Panc1 (cell line): ENCODE measurements at regions not wholly inside any gene's neighbourhood (a gene's known extent, or its start where the extent isn't known, plus 50 kb on each side); places are given as distances from the start of the nearest gene placed in this dataset.

Source experiments
- POLR2AphosphoS5 ChIP-seq: IDR thresholded peaks from 2 replicates; pipeline ENCODE4 v1.6.1; 2012; ENCODE audit warnings: mild to moderate bottlenecking, low read depth, low read length, moderate library complexity
- TF ChIP-seq, protein P1 (sequence below): fragments of 450-650 bp; IDR thresholded peaks from 2 replicates; pipeline ENCODE4 v1.5.1; 2017; ENCODE audit warnings: mild to moderate bottlenecking

- no peak for TF ChIP-seq POLR2AphosphoS5
- TF ChIP-seq, protein P1, sequence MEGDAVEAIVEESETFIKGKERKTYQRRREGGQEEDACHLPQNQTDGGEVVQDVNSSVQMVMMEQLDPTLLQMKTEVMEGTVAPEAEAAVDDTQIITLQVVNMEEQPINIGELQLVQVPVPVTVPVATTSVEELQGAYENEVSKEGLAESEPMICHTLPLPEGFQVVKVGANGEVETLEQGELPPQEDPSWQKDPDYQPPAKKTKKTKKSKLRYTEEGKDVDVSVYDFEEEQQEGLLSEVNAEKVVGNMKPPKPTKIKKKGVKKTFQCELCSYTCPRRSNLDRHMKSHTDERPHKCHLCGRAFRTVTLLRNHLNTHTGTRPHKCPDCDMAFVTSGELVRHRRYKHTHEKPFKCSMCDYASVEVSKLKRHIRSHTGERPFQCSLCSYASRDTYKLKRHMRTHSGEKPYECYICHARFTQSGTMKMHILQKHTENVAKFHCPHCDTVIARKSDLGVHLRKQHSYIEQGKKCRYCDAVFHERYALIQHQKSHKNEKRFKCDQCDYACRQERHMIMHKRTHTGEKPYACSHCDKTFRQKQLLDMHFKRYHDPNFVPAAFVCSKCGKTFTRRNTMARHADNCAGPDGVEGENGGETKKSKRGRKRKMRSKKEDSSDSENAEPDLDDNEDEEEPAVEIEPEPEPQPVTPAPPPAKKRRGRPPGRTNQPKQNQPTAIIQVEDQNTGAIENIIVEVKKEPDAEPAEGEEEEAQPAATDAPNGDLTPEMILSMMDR = no peak
Measured at GRCh38 chr6:138680085-138680484, 93.5 kb upstream of the CCDC28A start.
